Sigmoid colon (tissue), 4 donors: ENCODE measurements at regions not wholly inside any gene's neighbourhood (a gene's known extent, or its start where the extent isn't known, plus 50 kb on each side); places are given as distances from the start of the nearest gene placed in this dataset.

Source experiments
- POLR2AphosphoS5 ChIP-seq, 4 donors: sonication (generic); formaldehyde crosslinking; IDR thresholded peaks; one replicate each; pipeline ENCODE4 v1.6.1; 2017; ENCODE audit warnings: antibody characterized with exemption in 4 of 4
- TF ChIP-seq, protein P1 (sequence below), 4 experiments: fragments of 450-650 bp in 3 of 4; fragments of 200-600 bp in 1 of 4; IDR thresholded peaks; one replicate each; pipeline ENCODE4 v1.5.1; 2016 to 2019; ENCODE audit warnings: antibody characterized with exemption in 4 of 4, mild to moderate bottlenecking in 3 of 4, moderate library complexity in 2 of 4

GRCh38 chr4:131251321-131251720 lies 1897.8 kb upstream of the PCDH10 start:
- TF ChIP-seq, protein P1, sequence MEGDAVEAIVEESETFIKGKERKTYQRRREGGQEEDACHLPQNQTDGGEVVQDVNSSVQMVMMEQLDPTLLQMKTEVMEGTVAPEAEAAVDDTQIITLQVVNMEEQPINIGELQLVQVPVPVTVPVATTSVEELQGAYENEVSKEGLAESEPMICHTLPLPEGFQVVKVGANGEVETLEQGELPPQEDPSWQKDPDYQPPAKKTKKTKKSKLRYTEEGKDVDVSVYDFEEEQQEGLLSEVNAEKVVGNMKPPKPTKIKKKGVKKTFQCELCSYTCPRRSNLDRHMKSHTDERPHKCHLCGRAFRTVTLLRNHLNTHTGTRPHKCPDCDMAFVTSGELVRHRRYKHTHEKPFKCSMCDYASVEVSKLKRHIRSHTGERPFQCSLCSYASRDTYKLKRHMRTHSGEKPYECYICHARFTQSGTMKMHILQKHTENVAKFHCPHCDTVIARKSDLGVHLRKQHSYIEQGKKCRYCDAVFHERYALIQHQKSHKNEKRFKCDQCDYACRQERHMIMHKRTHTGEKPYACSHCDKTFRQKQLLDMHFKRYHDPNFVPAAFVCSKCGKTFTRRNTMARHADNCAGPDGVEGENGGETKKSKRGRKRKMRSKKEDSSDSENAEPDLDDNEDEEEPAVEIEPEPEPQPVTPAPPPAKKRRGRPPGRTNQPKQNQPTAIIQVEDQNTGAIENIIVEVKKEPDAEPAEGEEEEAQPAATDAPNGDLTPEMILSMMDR (IDR thresholded peaks at IDR 0.05) = no peak
- no peak for TF ChIP-seq POLR2AphosphoS5 (IDR thresholded peaks at IDR 0.05)
